Panc1 (cell line): ENCODE measurements at regions not wholly inside any gene's neighbourhood (a gene's known extent, or its start where the extent isn't known, plus 50 kb on each side); places are given as distances from the start of the nearest gene placed in this dataset.

ENCODE experiments used
- ATAC-seq: fragments of 200-7000 bp; cut with Tn5 transposase; 2 replicates; pipeline ENCODE4 v1.9.1; 2020; ENCODE audit warnings: mild to moderate bottlenecking, moderate library complexity
- BruUV-seq: library from RNA; stranded (reverse); fragments of 400-500 nt; replicated peaks from 2 replicates; lab custom pipeline; 2021; lab: Mats Ljungman, UMichigan
- CTCF ChIA-PET: fragments of 300-600 bp; sonication (Branson Sonifier 250); formaldehyde crosslinking; loops from one replicate; lab custom pipeline; 2022; ENCODE audit warnings: antibody characterized with exemption; lab: Charles Lee
- POLR2A ChIA-PET: fragments of 300-600 bp; sonication (Branson Sonifier 250); formaldehyde crosslinking; loops from one replicate; lab custom pipeline; 2022; ENCODE audit warnings: antibody characterized with exemption; lab: Charles Lee
- DNase-seq: peaks from one replicate; pipeline ENCODE4 v3.0.0-alpha.2; 2010; ENCODE audit warnings: low read depth, low spot score
- H3K27ac ChIP-seq: 2 replicates; pipeline ENCODE4 v1.5.1; 2011; ENCODE audit warnings: mild to moderate bottlenecking, low read length, inconsistent platforms
- H3K27me3 ChIP-seq: fragments of 200-500 bp; sonication (Bioruptor generic); 2 replicates; pipeline ENCODE4 v1.6.0; 2014; ENCODE audit warnings: low read length, inconsistent platforms; ENCODE audit not compliant: control insufficient read depth, insufficient read depth
- H3K36me3 ChIP-seq: fragments of 200-500 bp; sonication (Bioruptor generic); 2 replicates; pipeline ENCODE4 v1.5.1; 2014; ENCODE audit warnings: inconsistent platforms, mild to moderate bottlenecking, low read length, moderate library complexity; ENCODE audit not compliant: control insufficient read depth, insufficient read depth
- H3K4me1 ChIP-seq: 2 replicates; pipeline ENCODE4 v1.5.1; 2011; ENCODE audit warnings: inconsistent platforms, mild to moderate bottlenecking, low read length, moderate library complexity; ENCODE audit not compliant: control insufficient read depth, insufficient read depth
- H3K4me3 ChIP-seq, 2 experiments: 2 replicates each; pipeline ENCODE4 v1.5.1; 2011 to 2012; ENCODE audit warnings: low read depth in 2 of 2, low read length in 2 of 2, mild to moderate bottlenecking in 2 of 2, inconsistent platforms in 1 of 2, moderate library complexity in 1 of 2
- H3K9me3 ChIP-seq: fragments of 200-500 bp; sonication (Bioruptor generic); 2 replicates; pipeline ENCODE4 v1.5.1; 2014; ENCODE audit warnings: low read depth, mild to moderate bottlenecking, inconsistent platforms, low read length, moderate library complexity; ENCODE audit not compliant: control insufficient read depth, insufficient read depth
- POLR2AphosphoS5 ChIP-seq: IDR thresholded peaks from 2 replicates; pipeline ENCODE4 v1.6.1; 2012; ENCODE audit warnings: mild to moderate bottlenecking, low read depth, low read length, moderate library complexity
- SIN3A ChIP-seq: IDR thresholded peaks from 2 replicates; pipeline ENCODE4 v1.6.1; 2012; ENCODE audit warnings: low read depth, mild to moderate bottlenecking, low read length, moderate library complexity, borderline replicate concordance; ENCODE audit not compliant: insufficient read depth
- TCF7L2 ChIP-seq: IDR thresholded peaks from 2 replicates; pipeline ENCODE4 v1.6.1; 2011; ENCODE audit warnings: mild to moderate bottlenecking, low read depth, low read length, inconsistent platforms
- in situ Hi-C: cut with HindIII; loops from 2 replicates; pipeline ENCODE4 v1.10.0; 2016; ENCODE audit warnings: low sequenced_read_pairs, low pct_unique_long_range_greater_than_20kb
- intact Hi-C: fragments of 100-400 bp; cut with micrococcal nuclease; formaldehyde crosslinking; loops from one replicate; pipeline ENCODE4 v1.10.0; 2022; ENCODE audit not compliant: unreplicated experiment
- TF ChIP-seq, protein P1 (sequence below), 2 experiments: IDR thresholded peaks; 2 replicates each; pipeline ENCODE4 v1.6.1; 2011 to 2012; ENCODE audit warnings: low read depth in 2 of 2, control low read depth in 1 of 2, low read length in 1 of 2, mild to moderate bottlenecking in 1 of 2, moderate library complexity in 1 of 2; ENCODE audit not compliant: insufficient read depth in 1 of 2
- TF ChIP-seq, protein P2 (sequence below): fragments of 450-650 bp; IDR thresholded peaks from 2 replicates; pipeline ENCODE4 v1.5.1; 2017; ENCODE audit warnings: mild to moderate bottlenecking

DNA sequence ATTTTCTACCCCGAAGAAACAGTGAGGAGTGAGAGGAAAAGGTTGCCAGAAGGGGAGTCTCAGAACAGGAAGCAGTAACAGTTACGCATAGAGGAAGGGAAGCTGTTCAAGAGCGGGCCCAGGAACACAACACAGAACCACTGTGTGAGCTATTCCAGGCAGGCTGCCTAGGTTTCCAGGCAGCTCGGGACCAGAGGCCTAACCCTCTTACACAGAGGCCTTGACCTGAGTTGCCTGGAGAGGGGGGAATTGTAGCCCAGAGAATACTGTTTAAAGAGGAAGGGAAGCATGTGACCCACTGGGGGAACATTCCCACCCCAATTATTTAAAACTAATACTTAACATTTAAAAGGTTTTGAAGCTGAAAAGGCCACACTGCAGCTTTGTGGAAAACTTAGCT is 93.3 kb upstream of the ZNF98 start:
- TF ChIP-seq, protein P1, sequence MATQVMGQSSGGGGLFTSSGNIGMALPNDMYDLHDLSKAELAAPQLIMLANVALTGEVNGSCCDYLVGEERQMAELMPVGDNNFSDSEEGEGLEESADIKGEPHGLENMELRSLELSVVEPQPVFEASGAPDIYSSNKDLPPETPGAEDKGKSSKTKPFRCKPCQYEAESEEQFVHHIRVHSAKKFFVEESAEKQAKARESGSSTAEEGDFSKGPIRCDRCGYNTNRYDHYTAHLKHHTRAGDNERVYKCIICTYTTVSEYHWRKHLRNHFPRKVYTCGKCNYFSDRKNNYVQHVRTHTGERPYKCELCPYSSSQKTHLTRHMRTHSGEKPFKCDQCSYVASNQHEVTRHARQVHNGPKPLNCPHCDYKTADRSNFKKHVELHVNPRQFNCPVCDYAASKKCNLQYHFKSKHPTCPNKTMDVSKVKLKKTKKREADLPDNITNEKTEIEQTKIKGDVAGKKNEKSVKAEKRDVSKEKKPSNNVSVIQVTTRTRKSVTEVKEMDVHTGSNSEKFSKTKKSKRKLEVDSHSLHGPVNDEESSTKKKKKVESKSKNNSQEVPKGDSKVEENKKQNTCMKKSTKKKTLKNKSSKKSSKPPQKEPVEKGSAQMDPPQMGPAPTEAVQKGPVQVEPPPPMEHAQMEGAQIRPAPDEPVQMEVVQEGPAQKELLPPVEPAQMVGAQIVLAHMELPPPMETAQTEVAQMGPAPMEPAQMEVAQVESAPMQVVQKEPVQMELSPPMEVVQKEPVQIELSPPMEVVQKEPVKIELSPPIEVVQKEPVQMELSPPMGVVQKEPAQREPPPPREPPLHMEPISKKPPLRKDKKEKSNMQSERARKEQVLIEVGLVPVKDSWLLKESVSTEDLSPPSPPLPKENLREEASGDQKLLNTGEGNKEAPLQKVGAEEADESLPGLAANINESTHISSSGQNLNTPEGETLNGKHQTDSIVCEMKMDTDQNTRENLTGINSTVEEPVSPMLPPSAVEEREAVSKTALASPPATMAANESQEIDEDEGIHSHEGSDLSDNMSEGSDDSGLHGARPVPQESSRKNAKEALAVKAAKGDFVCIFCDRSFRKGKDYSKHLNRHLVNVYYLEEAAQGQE (IDR thresholded peaks at IDR 0.05; ENCODE audit: insufficient read depth in 1 of 2, low read depth in 2 of 2, low read length in 1 of 2), result no peak
- TF ChIP-seq, protein P2, sequence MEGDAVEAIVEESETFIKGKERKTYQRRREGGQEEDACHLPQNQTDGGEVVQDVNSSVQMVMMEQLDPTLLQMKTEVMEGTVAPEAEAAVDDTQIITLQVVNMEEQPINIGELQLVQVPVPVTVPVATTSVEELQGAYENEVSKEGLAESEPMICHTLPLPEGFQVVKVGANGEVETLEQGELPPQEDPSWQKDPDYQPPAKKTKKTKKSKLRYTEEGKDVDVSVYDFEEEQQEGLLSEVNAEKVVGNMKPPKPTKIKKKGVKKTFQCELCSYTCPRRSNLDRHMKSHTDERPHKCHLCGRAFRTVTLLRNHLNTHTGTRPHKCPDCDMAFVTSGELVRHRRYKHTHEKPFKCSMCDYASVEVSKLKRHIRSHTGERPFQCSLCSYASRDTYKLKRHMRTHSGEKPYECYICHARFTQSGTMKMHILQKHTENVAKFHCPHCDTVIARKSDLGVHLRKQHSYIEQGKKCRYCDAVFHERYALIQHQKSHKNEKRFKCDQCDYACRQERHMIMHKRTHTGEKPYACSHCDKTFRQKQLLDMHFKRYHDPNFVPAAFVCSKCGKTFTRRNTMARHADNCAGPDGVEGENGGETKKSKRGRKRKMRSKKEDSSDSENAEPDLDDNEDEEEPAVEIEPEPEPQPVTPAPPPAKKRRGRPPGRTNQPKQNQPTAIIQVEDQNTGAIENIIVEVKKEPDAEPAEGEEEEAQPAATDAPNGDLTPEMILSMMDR, result no peak
- TF ChIP-seq SIN3A (no peak), POLR2AphosphoS5 (no peak), TCF7L2 (no peak)

DNA sequence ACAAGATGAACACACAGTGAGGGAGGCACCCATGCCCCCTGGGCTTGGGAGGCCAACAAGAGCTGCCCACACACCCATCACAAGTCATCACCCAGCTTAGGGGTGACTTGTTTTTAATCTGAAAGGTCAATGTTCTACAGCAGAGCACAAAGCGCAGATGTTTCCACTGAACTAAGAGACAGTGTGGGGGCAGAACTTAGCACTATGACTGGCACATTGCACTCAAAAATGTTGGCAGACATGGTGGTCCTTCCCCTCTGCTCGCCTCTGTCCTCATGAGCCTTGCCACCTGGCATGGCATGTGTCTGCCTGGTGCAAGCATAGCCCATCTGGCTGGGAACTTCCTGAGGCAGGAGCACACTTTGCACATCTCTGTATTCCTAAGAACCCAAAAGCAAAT is 81.4 kb upstream of the ZNF98 start:
- H3K27me3 ChIP-seq, result no peaks in the 10 kb centered on the region
- in situ Hi-C loops (no loop called here), intact Hi-C loops (no loop called here)
- TF ChIP-seq POLR2AphosphoS5, result no peak
- TF ChIP-seq, protein P1 (IDR thresholded peaks at IDR 0.05; ENCODE audit: insufficient read depth in 1 of 2, low read depth in 2 of 2, low read length in 1 of 2), result no peak
- no peak for TF ChIP-seq SIN3A
- no peaks in the 10 kb centered on the region for H3K36me3 ChIP-seq
- no peaks in the 10 kb centered on the region for H3K4me1 ChIP-seq
- BruUV-seq, result no TSS peak
- ChIA-PET CTCF (no interaction called here), POLR2A (no interaction called here)
- ATAC-seq (no peak), DNase-seq (no peak)
- H3K4me3 ChIP-seq, result no peak overlapping the region
- H3K27ac ChIP-seq, result no peak overlapping the region
- no peaks in the 10 kb centered on the region for H3K9me3 ChIP-seq

More for the DNA sequence above, 93.3 kb upstream of the ZNF98 start:
- H3K27ac ChIP-seq, result no peak overlapping the region
- no peak overlapping the region for H3K4me3 ChIP-seq
- no peak for ATAC-seq
- POLR2A ChIA-PET, result no interaction called here
- no peaks in the 10 kb centered on the region for H3K9me3 ChIP-seq
- CTCF ChIA-PET, result no interaction called here
- no TSS peak for BruUV-seq
- H3K4me1 ChIP-seq, result no peaks in the 10 kb centered on the region
- no peaks in the 10 kb centered on the region for H3K36me3 ChIP-seq
- H3K27me3 ChIP-seq, result no peaks in the 10 kb centered on the region
- in situ Hi-C loops, result no loop called here
- no peak for DNase-seq
- intact Hi-C loops, result no loop called here
